CD1c-positive myeloid dendritic cell (primary cell): ENCODE measurements at regions not wholly inside any gene's neighbourhood (a gene's known extent, or its start where the extent isn't known, plus 50 kb on each side); places are given as distances from the start of the nearest gene placed in this dataset.
"Not testable (repeated sequence)": the region's sequence is repeated elsewhere in the genome, so short reads cannot be mapped to it uniquely, and the experiment has no call there.

Experiments
- DNase-seq: peaks from one replicate; pipeline ENCODE4 v3.0.0-alpha.2; 2016; ENCODE audit errors: extremely low spot score

- DNase-seq = no peak
Measured at GRCh38 chr7:34486371-34486770, 171.6 kb upstream of the NPSR1 start.

GRCh38 chr7:34487391-34488115, 170.5 kb upstream of the NPSR1 start:
- DNase-seq = no peak

DNA sequence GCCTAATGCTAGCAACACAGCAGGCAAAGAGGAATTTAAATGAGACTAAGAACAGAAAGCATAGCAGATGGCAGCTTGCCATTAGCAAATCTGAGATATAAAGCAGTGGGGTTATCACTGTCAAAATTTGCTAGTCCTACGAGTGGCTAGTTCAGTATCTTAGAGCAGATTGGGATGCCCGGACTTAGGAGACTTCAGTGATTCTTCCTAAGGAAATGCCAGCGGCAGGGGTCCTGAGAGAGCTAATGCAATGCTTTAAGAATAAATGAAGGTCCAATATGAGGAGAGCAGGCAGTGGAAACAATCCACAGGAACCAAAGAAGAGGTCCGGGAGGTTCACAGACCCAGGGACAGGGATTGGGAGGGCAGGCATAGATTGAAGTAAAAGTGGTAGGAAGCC, 169.3 kb upstream of the NPSR1 start:
- no peak for DNase-seq

- no peak for DNase-seq
Measured at GRCh38 chr7:34491899-34492298, 166.1 kb upstream of the NPSR1 start.

DNA sequence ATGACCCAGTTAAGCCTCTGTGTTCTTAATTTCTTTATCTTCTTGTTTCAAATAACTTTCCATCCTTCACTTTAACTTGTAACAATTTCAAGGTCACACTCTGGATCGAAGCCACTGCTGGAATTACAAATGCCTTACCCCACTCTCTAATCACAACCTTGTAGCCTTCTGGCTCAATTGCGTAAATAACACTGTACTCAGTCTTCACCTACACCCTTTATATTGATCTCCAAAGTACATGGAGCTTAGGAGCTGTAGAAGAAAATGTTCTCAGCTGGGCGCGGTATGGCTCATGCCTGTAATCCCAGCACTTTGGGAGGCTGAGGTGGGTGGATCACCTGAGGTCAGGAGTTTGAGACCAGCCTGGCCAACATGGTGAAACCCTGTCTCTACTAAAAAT, 164.3 kb upstream of the NPSR1 start:
- no peak for DNase-seq

- DNase-seq = no peak
Measured at GRCh38 chr7:34497153-34497777, 160.8 kb upstream of the NPSR1 start.

GRCh38 chr7:34501156-34501555, 156.9 kb upstream of the NPSR1 start:
- no peak for DNase-seq

GRCh38 chr7:34507191-34507590, 150.8 kb upstream of the NPSR1 start:
- DNase-seq = no peak

DNA sequence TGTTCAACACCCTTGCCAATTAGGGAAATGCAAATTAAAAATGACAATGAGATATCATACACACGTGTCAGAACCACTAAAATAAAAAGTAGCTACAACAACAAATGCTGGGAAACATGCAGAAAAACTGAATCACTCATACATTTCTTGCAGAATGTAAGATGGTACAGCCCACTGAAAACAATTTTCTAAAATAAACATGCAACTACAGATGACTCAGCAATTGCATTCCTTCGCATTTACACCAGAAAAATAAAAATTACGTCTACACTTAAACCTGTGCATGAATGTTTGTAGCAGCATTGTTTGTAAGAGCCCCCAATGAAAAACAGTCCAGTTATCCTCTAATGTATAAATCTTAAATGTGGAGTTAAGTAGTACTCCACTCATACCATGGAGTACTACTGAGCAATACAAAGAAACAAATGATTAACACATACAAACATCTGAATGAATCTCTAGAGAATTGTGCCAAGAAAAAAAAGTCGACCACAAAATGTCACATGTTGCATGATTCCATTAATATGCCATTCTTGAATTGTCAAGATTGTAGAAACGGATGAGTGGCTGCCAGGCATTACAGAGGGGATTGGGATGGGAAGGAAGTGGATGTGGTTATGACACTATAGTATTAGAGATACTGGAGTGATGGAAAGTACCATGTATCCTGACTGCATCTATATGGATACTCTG, 134.6 kb upstream of the NPSR1 start:
- no peak for DNase-seq

DNA sequence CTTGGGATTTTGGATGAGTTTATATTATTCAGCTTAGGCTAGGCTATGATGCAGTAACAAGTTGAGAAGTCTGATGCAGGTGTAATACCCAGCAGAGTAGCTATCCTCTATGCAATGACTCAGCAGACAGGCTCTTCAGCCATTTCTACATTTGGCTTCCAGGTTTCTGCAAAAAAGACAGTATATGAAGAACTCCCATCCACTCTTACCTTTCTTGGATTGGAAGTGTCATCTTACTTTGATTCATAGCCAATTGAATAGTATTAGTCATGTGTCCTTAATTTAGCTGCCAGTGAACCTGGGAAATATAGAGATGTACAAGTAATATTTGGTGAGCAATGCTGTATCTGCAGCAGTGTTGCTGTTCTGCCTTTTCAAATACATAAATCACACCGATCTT, 127.8 kb upstream of the NPSR1 start:
- no peak for DNase-seq

DNA sequence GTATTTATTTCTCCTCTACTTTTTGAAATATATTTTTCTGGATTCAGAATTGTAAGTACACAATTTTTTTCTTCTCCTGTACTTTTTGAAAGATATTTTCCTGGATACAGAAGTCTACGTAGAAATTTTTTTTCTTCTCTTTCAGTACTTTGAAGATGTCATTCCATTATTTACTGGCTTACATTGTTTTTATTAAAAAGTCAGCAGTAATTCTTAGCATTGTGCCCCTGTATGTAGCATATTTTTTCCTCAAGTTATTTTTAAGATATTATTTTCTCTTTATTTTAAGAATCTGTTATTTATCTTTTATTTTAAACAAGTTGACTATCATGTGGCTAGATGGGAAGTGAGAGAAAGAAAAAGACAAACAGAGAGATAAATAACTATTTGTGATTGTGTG, 119.0 kb upstream of the NPSR1 start:
- no peak for DNase-seq

DNA sequence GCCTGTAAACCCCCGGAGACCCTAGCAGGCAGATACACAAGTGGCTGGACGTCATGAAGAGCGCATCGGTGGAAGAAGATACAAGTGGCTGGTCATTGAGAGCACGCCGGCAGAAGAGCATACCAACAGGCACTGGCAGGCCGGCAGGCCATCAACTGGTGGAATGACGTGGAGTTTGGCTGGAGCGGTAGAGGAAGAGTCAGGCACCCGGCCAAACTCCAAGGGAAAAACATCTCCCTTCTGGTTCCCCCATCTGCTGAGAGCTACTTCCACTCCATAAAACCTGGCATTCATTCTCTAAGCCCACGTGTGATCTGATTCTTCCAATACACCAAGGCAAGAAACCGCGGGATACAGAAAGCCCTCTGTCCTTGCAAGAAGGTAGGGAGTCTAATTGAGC, 113.4 kb upstream of the NPSR1 start:
- no peak for DNase-seq

DNA sequence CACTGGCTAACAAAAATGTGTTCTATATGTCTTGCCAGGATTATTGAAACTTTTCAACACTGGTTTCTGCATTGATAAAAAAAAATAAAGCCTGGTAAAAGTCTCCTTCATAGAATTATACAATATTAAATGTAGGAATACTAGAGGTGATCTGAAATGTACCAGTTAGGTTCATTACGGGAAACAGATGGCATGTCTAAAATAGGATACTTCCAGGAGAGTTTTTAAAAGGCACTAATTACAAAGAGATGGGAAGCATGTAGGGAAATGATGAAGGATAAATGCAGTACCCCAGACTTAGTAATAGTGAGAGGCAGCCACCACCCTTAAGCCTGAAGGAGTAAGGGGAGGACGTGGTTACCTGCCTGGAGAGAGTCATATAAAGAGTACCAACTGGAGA, 107.0 kb upstream of the NPSR1 start:
- DNase-seq = no peak

- no peak for DNase-seq
Measured at GRCh38 chr7:34552502-34552901, 105.5 kb upstream of the NPSR1 start.

DNA sequence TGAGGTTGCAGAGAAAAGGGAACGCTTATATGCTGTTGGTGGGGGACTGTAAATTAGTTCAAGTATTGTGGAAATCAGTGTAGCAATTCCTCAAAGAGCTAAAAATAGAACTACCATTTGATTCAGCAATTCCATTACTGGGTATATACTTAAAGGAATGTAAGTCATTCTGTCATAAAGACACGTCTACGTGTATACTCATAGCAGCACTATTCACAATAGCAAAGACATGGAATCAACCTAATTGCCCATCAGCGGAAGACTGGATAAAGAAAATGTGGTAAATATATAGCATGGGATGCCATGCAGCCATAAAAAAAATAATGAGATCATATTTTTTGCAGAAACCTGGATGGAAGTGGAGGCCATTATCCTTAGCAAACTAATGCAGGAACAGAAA, 100.0 kb upstream of the NPSR1 start:
- DNase-seq = no peak

DNA sequence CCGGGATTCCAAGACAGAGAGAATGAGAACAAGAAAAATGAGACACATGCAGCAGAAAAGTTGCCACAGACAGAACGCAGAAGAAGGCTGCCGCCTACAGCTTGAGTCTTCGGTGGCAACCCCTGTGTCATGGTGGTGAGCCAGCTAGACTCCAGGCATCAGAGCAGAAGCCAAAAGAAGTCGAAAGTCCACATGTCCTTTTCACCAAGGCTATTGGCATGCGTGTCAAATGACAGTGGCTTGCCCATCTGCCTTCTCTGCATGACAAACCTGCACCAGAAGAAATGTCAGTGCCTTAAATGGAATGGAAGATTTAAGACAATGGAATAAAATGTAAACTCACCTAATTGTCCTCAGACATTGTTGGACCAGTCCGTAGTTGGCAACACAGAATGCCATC, 93.9 kb upstream of the NPSR1 start:
- no peak for DNase-seq

- DNase-seq = no peak
Measured at GRCh38 chr7:34567906-34568305, 90.1 kb upstream of the NPSR1 start.

GRCh38 chr7:34569975-34570699, 87.9 kb upstream of the NPSR1 start:
- DNase-seq = no peak

DNA sequence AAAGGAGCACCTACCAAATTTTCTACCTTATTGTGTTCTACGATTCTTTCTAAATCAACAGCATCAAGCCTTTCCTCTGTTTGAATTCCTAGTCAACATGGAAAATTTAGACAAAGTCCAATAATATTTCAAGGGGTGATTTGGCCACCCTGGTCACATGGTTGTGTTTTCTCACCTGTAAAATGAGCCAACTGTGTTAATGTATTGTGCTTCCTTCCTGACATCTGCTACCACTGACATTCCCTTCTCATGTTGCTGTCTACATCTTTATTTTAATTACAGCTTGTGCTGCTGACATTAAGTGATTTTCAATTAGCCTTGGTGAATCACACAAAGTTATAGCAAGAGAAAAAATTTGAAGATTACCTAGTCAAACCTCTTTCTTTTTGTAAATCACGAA, 83.0 kb upstream of the NPSR1 start:
- no peak for DNase-seq

GRCh38 chr7:34577934-34578333, 80.1 kb upstream of the NPSR1 start:
- DNase-seq = not testable (repeated sequence)

GRCh38 chr7:34581698-34582097, 76.3 kb upstream of the NPSR1 start:
- DNase-seq = not testable (repeated sequence)

DNA sequence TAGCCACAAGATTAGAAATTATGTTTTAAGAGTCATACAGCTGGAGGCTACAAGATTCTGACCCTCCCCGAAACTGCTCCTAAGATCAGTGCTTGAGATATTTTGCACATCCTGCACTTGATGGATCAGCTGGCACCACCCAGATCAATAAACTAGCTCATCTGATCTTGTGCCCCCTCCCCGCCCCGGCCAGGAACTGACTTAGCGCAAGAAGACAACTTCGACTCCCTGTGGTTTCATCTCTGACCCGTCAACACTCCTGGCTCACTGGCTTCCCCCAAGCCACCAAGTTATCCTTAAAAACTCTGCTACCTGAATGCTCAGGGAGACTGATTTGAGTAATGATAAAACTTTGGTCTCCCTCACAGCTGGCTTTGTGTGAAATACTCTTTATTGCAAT, 73.5 kb upstream of the NPSR1 start:
- DNase-seq = no peak

DNA sequence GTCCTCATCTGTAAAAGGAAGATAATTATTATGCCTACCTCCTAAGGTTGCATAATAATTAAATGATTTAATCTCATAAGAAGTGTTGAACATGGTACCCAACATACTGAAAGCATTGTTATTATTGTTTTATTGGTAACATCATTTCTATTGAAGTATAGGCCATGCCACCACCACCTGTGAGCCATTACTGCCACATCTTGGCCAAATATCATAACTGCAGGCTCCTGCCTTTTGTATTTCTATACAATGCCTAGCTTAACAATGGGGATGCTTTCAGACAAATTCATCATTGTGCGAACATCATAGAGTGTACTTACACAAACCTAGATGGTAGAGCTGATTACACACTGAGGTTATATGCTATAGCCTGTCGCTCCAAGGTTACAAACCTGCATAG, 61.1 kb upstream of the NPSR1 start:
- no peak for DNase-seq
